M059J (cell line): ENCODE measurements at regions not wholly inside any gene's neighbourhood (a gene's known extent, or its start where the extent isn't known, plus 50 kb on each side); places are given as distances from the start of the nearest gene placed in this dataset.

ENCODE experiments used
- DNase-seq: peaks from one replicate; pipeline ENCODE4 v3.0.0-alpha.2; 2012; ENCODE audit warnings: low read depth

DNA sequence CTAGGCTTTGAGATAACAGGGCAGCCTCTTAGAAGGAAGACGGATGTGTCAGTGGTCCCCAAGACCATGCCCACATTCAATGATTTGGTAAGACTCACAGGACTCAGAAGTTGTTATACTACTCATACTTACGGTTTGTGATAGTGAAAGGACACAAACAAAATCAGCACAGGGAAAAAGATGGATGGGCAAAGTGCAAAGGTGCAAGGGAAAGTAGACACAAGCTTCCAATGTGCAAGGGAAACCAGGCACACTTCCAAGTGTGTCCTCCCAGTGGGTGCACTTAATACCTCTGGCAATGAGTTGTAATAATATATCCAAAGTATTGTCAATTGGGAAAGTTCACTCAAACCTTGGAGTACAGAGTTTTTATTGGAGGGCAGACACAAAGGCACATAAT lies 53.8 kb upstream of the VCX start:
- no peak for DNase-seq

GRCh38 chrX:7788334-7788733 lies 54.6 kb upstream of the VCX start:
- no peak for DNase-seq

- DNase-seq, result no peak
Observed at GRCh38 chrX:7787714-7788113, 55.3 kb upstream of the VCX start.

DNA sequence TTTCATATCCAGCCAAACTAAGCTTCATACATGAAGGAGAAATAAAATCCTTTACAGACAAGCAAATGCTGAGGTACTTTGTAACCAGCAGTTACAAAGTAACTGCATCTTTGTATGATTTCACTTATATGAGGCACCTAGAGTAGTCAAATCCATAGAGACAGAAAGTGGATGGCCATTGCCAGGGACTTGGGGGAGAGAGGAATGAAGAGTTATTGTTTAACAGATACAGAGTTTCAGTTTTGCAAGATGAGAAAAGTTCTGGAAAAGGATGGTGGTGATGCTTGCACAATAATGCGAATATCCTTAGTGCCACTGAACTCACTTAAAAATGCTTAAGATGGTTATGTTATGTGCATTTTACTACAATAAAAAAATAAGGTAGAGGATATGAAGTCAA lies 58.4 kb upstream of the VCX start:
- DNase-seq, result no peak

DNA sequence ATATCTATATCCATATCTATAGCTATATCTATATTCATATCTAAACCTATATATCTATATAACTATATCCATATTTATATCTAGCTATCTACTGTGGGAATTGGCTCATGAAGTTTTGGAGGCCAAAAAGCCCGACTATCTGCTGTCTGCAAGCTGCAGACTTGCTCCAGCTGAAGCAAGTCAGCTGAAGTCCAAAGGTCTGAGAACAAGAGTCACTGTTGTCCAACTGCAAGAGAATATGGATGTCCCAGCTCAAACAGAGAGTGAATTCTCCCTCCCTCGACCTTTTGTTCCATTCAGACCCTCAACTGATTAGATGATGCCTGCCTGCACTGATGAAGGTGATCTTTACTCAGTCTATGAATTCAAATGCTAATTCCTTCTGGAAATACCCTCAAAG lies 63.3 kb upstream of the VCX start:
- DNase-seq, result no peak

- DNase-seq, result no peak
Observed at GRCh38 chrX:7775987-7776386, 67.0 kb upstream of the VCX start.

DNA sequence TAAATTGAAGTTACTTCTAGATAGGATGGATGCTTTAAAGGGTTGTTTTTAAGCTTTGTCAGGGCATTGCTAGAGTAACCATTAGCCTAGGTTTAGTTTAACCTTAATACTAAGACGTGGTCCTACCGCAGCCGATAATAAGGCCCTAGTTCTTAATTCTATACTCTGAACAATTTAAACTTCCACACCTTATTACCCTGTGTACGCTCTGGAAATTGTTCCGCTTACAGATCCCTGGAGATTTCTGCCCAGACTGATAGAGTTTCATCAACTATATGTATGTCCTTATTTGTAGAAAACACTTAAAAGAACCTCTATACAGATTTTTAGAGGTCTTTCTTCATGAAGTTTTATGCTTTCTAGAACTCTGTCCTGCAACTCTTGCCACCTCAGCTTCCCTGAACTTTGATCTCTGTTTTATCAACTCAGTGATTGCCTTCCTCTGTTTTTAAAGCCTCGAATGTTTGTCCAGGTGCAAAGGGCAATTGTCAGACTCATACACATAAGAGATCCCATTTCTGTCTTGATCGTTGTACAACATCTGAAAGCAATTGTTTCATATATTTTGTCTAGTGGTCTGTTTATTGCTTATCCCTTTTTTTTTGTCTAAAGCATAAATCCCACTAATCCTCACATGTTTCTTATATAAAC lies 71.1 kb upstream of the VCX start:
- DNase-seq, result no peak

DNA sequence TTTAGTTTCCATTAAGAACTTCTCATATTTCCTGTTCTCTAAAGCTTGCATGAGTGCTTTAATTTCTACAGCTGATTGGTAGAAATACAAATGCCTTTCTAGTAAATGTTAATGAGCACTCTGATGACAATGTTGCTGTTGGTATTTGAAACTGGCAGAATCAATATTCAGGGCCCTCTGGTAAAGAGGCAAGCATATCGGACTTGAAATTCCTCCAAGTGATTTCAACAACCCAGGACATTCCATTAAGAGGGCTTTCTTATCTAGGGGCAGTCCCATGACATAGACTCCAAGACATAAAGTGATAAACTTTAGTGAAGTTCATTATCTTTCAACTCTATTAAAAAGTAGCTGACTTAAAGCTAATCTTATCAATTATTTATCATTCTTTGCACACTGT lies 83.1 kb upstream of the VCX start:
- DNase-seq, result no peak

DNA sequence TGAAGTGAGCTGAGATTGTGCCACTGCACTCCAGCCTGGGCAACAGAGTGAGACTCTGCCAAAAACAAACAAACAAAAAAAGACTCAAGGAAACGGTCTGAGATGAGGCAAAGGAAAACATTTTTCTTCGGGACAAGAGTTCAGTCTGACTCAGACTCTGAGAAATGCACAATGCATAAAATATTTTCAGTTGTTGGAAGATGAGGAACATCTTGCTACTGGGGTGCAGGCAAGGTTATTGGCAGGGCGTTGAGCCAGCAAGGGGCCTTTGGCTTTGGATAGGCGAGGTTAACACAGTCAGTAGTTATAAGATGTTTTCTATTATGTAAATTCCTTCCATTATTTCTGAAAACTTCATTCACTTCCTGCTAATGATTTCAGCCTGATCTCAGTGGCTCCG lies 96.1 kb upstream of the VCX start:
- peak; percentile 3 for DNase-seq

DNA sequence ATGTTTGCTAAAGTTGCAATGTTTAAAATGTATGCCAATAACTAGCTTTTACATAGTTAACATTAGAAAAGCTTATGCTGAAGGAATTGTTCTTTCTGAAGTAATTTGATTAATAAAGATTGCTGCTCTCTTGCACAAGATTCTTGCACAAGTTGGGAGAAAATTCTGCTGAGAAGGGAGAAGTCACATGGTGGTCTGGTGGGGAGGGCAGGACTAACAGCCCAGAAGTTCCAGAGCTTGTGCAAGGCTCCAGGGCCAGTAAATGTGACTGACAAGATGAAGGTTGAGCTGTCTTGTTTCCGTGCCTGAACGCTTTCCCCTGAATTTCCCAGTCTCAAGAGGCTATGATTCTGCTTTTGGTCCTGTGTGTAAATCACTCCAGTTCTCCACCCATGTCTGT lies 112.9 kb upstream of the VCX start:
- no peak for DNase-seq

- no peak for DNase-seq
Observed at GRCh38 chrX:7720519-7720918, 122.5 kb upstream of the VCX start.

DNA sequence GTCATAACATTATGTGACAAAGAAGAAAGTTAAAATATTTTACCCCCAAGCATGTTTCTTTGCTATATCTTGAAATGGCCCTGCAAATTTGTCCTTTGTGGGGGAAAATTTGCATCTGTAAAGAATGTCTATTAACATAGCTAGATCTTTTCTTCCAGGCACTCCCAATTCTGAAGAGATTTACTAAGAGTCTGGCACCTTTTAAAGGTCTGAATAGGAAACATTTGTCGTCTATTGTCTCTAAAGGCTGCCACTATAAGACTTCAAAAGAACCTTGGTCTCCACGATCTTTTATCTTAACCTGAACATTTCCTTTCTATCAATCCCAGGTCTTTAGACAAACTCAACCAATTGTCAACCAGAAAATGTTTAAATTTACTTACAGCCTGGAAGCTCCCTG lies 128.6 kb upstream of the VCX start:
- no peak for DNase-seq

GRCh38 chrX:7711167-7711566 lies 131.8 kb upstream of the VCX start:
- no peak for DNase-seq

GRCh38 chrX:7709845-7710244 lies 133.1 kb upstream of the VCX start:
- DNase-seq, result no peak

DNA sequence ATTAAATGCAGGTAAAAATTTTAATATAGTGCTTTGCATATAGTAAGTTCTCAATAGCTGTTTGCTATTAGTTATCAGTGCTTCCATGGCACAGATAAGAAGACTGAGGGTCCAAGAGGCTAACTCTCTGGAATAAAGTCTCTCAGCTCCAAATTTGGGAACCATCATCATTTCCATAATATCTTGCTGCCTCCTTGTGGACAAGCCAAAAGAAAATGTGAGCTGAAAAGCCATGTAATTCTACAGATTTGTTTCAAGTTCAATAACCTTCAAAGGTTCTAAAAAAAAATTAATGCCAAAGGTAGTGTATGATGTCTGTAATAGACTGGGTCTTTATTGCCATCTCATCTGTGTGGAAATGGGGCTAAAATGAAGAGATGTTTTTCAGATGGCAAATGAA lies 136.9 kb upstream of the VCX start:
- DNase-seq, result no peak

- no peak for DNase-seq
Observed at GRCh38 chrX:7704205-7704604, 138.8 kb upstream of the VCX start.

DNA sequence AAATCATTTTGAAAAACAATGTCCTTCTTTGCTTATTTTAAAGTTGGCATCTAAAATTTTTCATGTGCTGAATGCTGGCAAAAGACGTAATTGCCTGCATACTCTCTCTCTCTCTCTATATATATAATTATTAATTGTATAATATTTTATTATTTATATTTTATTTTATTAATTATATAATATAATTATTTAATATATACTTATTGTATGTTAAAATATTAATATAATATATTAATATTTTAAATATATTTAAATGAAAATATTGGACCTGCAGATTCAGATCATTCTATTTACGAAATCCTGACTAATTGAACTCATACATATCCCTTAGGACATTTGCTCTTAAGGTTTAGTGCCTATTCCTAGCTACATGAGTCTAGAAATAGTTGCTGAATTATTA lies 144.7 kb upstream of the VCX start:
- no peak for DNase-seq

- no peak for DNase-seq
Observed at GRCh38 chrX:7690842-7691241, 152.1 kb upstream of the VCX start.

DNA sequence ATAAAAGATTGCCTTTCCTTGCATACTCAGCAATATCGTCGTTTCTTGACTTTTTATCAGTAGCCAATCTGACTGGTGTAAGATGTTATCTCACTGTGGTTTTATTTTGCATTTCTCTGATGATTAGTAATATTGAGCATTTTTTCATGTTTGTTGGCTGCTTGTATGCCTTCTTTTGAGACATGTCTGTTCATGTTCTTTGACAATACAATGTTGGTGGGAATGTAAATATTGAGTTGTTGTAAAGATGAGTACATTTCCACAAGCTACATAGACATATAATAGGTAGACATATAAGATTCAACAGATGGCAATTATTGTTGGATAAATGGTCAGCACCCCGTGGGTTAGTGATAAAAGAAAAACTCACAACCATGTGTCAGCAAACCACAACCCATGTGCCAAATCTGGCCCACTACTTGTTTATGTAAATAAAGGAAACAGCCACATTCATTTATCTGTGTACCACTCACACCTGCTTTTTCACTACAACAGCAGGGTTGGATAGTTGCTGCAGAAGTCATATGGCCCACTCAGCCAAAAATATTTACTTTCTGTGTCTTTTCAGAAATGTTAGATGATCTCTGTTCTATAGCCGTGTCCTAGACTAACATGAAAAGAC lies 153.1 kb upstream of the VCX start:
- DNase-seq, result no peak

DNA sequence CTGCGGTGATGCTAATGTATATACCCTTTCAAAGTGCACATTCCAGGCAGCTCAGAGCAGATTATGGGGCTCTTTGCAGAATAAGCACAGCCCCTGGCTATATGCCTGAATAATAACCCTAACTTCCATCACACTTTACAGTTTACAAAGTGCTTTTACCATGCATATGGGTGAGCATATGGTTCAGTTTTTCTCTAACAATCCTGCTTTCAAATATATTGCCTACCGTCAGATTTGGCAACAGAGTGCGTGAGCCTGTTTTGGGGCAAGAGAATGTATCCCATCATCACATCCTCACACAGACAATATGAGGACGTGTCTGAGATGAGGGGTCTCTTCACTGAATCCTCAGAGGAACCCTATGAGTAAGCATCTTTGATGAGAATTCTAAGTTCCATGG lies 162.8 kb upstream of the VCX start:
- no peak for DNase-seq

DNA sequence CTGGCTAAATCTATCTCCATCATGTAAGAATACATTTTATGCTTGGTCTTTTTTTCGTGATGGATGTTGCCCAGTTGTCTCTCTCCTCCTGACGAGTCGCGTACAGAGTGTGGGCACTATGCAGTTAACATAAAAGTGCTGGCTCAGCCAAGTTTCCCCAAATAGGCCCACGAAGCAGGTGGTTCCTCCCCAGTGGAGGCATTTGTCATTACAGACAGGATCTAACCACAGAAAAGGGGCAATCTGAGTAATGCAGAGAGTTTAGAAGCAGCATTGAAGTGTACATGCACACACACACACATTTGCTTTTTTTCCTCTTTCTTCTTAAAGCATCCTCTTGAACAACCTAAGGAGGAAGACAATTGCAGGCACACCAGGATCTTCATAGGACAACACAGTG lies 188.7 kb upstream of the VCX start:
- DNase-seq, result no peak

DNA sequence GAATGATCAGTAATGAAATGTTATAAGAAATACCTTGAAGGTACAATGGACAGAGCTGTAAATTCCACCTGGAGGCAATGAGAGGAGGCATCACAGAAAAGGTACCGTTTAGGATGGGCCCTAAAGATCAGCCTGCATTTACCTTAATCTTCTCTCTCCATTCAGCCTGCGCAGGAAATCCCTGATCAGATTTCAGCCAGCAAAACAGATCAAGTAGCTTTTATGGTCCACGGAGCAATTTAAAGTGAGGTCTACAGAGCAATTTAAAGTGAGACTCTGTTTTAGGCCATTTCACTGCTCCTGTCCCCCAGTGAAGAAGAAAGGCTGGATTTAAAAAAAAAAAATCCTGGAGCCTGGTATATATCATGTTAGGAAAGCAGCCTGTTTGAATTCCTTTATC lies 195.1 kb upstream of the VCX start:
- DNase-seq, result no peak

DNA sequence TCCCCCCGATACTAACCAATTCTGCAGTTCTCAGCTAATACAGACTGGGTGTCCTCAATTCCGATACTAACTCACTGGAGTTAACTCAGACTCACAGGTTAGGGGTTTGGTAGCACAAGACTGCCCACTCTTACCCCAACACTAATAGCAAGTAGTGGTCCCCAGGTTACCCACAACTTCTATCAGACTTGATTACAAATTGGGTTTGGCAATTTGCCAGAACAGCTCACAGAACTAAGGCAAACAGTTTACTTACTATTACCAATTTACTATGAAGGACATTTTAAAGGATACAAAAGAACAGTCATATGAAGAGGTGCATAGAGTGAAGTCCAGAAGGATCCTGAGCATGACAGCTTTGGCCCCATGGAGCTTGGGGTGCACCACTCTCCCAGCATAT lies 201.8 kb upstream of the VCX start:
- DNase-seq, result no peak

GRCh38 chrX:7640392-7640791 lies 202.6 kb upstream of the VCX start:
- DNase-seq, result no peak
